22Rv1 (cell line): ENCODE measurements at regions not wholly inside any gene's neighbourhood (a gene's known extent, or its start where the extent isn't known, plus 50 kb on each side); places are given as distances from the start of the nearest gene placed in this dataset.

Experiments
- CTCF ChIP-seq: fragments of 450-650 bp; IDR thresholded peaks from 2 replicates; pipeline ENCODE4 v1.5.1; 2017; ENCODE audit warnings: mild to moderate bottlenecking
- ZFX ChIP-seq: fragments of 450-650 bp; IDR thresholded peaks from 2 replicates; pipeline ENCODE4 v1.6.1; 2017; ENCODE audit warnings: antibody characterized with exemption, borderline replicate concordance

GRCh38 chr5:101585366-101585765 lies 682.3 kb upstream of the ST8SIA4 start:
- TF ChIP-seq CTCF, result no peak
- TF ChIP-seq ZFX, result no peak
